ENCODE measurements at regions not wholly inside any gene's neighbourhood (a gene's known extent, or its start where the extent isn't known, plus 50 kb on each side); places are given as distances from the start of the nearest gene placed in this dataset. TPM values are rescaled to one million over a fixed set of nuclear protein-coding genes. Genes with fewer than 3 reads are reported as not detected.

DNA sequence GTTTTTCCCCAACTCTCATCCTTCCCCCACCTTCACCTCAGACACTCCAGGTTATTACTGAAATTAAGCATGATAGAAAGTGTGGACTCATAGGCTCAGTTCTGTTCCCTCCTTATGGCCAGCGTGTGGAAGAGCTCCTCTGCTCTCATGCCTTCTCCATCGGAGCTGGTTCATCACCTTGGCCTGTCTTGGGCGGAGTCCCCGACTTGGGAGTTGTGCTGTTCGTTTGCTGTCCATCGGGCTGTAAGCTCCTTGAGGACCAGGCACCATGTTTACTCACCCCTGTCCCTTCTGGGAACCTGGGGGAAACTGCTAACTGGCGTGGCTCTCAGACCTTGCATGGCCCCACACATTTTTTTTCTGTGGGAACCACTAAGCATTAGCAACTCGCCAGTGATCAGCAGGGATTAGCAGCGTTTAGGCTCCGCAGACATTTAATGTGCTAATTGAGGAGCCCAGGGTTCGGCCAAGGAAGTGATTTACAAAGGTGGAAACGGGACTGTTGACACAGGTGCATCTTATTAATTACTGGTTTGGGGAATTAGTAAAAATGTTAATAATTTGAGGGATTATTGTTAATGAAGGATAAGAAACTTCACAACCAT, 123.8 kb downstream of the TM9SF2 start:
- H3K4me3 Mint-ChIP-seq: no peak overlapping the region
- H3K27me3 Mint-ChIP-seq (ENCODE audit: low read depth): peaks cover 4% of the 10 kb centered on the region
- H3K4me1 Mint-ChIP-seq: peaks cover 9% of the 10 kb centered on the region
- DNase-seq (ENCODE audit: low read depth, low spot score): no peak
- no peaks in the 10 kb centered on the region for H3K9me3 Mint-ChIP-seq
- TF ChIP-seq CTCF (conservative IDR thresholded peaks at IDR 0.05): no peak
- H3K27ac Mint-ChIP-seq (ENCODE audit: unreplicated experiment): no peak overlapping the region
- H3K36me3 Mint-ChIP-seq (ENCODE audit: low read depth): no peaks in the 10 kb centered on the region

GRCh38 chr13:99620806-99621205, 119.5 kb downstream of the TM9SF2 start:
- Mint-ChIP-seq H3K4me1 (peaks cover 9% of the 10 kb centered on the region), H3K27me3 (ENCODE audit: low read depth) (peaks cover 1% of the 10 kb centered on the region), H3K27ac (ENCODE audit: unreplicated experiment) (peak overlapping the region; percentile 19), H3K36me3 (ENCODE audit: low read depth) (no peaks in the 10 kb centered on the region), H3K9me3 (no peaks in the 10 kb centered on the region), H3K4me3 (no peak overlapping the region)
- DNase-seq (ENCODE audit: low read depth, low spot score): no peak
- TF ChIP-seq CTCF (conservative IDR thresholded peaks at IDR 0.05): no peak

- Mint-ChIP-seq H3K36me3 (ENCODE audit: low read depth) (no peaks in the 10 kb centered on the region), H3K27me3 (ENCODE audit: low read depth) (no peaks in the 10 kb centered on the region), H3K4me3 (no peak overlapping the region), H3K9me3 (no peaks in the 10 kb centered on the region), H3K27ac (ENCODE audit: unreplicated experiment) (no peak overlapping the region), H3K4me1 (peaks cover 12% of the 10 kb centered on the region)
- no peak for TF ChIP-seq CTCF (conservative IDR thresholded peaks at IDR 0.05)
- DNase-seq (ENCODE audit: low read depth, low spot score): no peak
Observed at GRCh38 chr13:99619207-99619606, 117.9 kb downstream of the TM9SF2 start.

DNA sequence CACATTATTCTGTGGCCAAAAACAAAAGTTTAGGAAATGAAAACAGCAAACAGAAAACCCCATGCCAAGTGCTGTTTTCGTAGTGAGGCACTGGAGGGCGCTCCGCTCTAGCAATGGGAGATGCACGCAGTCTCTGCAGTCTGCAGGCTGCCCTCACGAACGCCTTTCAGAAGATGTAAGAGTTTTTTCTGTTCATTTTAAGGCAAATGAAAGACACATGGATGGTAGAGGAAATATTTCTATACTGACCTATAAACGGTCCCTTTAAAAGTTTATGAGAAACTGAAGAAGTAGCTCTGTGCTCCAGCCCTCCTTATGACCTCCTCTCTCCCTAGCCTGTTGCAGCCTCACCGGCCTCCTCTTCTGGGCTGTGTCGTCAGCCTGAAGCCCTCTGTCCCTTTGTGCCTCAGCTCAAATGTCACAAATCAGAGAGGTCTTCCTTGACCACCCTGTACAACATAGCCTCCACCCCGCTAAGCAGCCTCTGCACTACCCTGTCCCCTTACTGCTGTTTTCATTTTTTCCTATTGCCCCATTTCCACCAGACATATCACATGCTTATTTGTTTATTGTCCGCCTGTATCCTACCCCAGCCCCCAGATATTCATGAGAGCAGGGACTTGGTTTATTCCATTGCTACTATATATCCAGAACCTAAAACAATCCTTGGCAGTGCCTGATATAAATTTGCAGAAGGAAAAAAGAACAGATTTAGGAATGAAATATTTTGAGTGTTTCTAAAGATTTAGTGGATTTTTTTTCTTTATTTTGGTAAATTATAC, 116.4 kb downstream of the TM9SF2 start:
- Mint-ChIP-seq H3K4me1 (peaks cover 26% of the 10 kb centered on the region), H3K27me3 (ENCODE audit: low read depth) (no peaks in the 10 kb centered on the region), H3K36me3 (ENCODE audit: low read depth) (no peaks in the 10 kb centered on the region), H3K4me3 (no peak overlapping the region), H3K27ac (ENCODE audit: unreplicated experiment) (peak overlapping the region; percentile 35), H3K9me3 (no peaks in the 10 kb centered on the region)
- TF ChIP-seq CTCF (conservative IDR thresholded peaks at IDR 0.05): peak; percentile 81
- DNase-seq (ENCODE audit: low read depth, low spot score): peak; percentile 65

DNA sequence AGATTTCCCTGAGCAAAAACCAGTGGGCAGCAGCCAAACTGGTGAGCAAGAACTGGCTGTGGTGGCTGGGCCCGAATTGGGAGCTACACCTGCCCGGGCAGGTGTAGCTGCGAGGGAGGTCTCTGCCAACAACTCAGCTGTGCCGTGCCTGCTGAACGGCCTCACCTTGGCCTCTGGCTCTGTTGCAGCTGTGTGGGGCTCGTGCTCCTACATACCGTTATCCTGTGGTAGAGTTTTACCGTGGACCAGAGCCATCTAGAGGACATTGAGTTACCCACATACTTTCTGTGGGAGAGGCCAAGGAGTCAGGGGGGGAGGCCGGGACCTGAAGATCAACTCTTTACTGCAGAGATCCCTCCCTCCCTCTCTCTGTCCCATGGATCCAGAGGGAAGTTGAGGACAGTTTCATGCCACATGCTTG, 113.2 kb downstream of the TM9SF2 start:
- TF ChIP-seq CTCF (conservative IDR thresholded peaks at IDR 0.05): peak; percentile 23
- Mint-ChIP-seq H3K4me3 (no peak overlapping the region), H3K36me3 (ENCODE audit: low read depth) (no peaks in the 10 kb centered on the region), H3K27ac (ENCODE audit: unreplicated experiment) (no peak overlapping the region), H3K9me3 (no peaks in the 10 kb centered on the region), H3K4me1 (peaks cover 44% of the 10 kb centered on the region), H3K27me3 (ENCODE audit: low read depth) (no peaks in the 10 kb centered on the region)
- no peak for DNase-seq (ENCODE audit: low read depth, low spot score)

Small RNA genes lying in the stretch of these regions (microRNA-seq; reads per million reads assigned to microRNA genes)
- gene MIR4306: not detected
